Ishikawa (cell line): ENCODE measurements at regions not wholly inside any gene's neighbourhood (a gene's known extent, or its start where the extent isn't known, plus 50 kb on each side); places are given as distances from the start of the nearest gene placed in this dataset.

Experiments used
- CEBPB ChIP-seq: IDR thresholded peaks from 2 replicates; pipeline ENCODE4 v1.6.1; 2012
- EGR1 ChIP-seq: IDR thresholded peaks from 2 replicates; pipeline ENCODE4 v1.6.1; 2012
- EP300 ChIP-seq: IDR thresholded peaks from 2 replicates; pipeline ENCODE4 v1.6.1; 2012; ENCODE audit warnings: borderline replicate concordance
- TAF1 ChIP-seq: IDR thresholded peaks from 2 replicates; pipeline ENCODE4 v1.6.1; 2012; ENCODE audit warnings: low read depth, mild to moderate bottlenecking
- ZBTB7A ChIP-seq: IDR thresholded peaks from 2 replicates; pipeline ENCODE4 v1.6.1; 2012; ENCODE audit warnings: low read depth

- TF ChIP-seq EGR1 (no peak), EP300 (no peak), ZBTB7A (no peak), TAF1 (no peak), CEBPB (no peak)
These were observed 583.4 kb upstream of the ITGA1 start for GRCh38 chr5:52204310-52204709.
